ENCODE measurements at regions not wholly inside any gene's neighbourhood (a gene's known extent, or its start where the extent isn't known, plus 50 kb on each side); places are given as distances from the start of the nearest gene placed in this dataset.

DNA sequence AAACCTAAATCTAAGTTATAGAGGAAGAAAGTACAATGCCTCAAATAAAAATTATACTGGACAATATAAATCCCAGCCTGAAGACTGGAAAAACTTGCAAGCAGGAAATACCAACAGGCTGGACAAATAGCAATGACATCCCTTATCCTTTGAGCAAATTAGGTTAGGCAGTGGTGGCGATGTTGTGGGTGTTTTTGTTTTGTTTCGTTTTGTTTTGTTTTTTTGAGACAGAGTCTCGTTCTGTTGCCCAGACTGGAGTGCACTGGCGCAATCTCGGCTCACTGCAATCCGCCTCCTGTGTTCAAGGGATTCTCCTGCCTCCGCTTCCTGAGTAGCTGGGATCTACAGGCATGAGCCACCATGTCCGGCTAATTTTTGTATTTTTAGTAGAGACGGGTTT is 57.3 kb upstream of the TES start:
- intact Hi-C loops (cut with micrococcal nuclease; ENCODE audit: unreplicated experiment), result loop anchor here (10.0 kb wide), 1 partner anchor 802 kb away; the partner anchor contains the start of gene ST7
- POLR2A ChIA-PET, result interaction anchor here (0.8 to 0.9 kb wide), 2 partner anchors 10 to 11 kb away, joined by 3 to 5 read pairs; no protein-coding TSS in a partner anchor
- Histone ChIP-seq H3K79me2 (ENCODE audit: insufficient read depth, low read depth, low read length) (no peaks in the 10 kb centered on the region), H3K4me1 (ENCODE audit: insufficient read depth, low read length, poor library complexity, severe bottlenecking) (peaks cover 3% of the 10 kb centered on the region), H3K27ac (ENCODE audit: low read depth, low read length, poor library complexity, severe bottlenecking) (no peak overlapping the region), H4K20me1 (ENCODE audit: insufficient read depth, low read length) (no peaks in the 10 kb centered on the region), H3K4me2 (ENCODE audit: low read length) (no peak overlapping the region), H2AFZ (ENCODE audit: low read length) (no peak overlapping the region), H3K9me3 (ENCODE audit: low read length) (no peaks in the 10 kb centered on the region), H3K4me3 (ENCODE audit: low read depth, low read length, poor library complexity, severe bottlenecking) (no peak overlapping the region), H3K9me2 (ENCODE audit: insufficient read depth, low read length) (no peaks in the 10 kb centered on the region), H3K36me3 (ENCODE audit: insufficient read depth, low read length) (no peaks in the 10 kb centered on the region)
- BruUV-seq (replicated peaks), result no TSS peak
- no peak for DNase-seq (ENCODE audit: low spot score)
- TF ChIP-seq, protein P1, sequence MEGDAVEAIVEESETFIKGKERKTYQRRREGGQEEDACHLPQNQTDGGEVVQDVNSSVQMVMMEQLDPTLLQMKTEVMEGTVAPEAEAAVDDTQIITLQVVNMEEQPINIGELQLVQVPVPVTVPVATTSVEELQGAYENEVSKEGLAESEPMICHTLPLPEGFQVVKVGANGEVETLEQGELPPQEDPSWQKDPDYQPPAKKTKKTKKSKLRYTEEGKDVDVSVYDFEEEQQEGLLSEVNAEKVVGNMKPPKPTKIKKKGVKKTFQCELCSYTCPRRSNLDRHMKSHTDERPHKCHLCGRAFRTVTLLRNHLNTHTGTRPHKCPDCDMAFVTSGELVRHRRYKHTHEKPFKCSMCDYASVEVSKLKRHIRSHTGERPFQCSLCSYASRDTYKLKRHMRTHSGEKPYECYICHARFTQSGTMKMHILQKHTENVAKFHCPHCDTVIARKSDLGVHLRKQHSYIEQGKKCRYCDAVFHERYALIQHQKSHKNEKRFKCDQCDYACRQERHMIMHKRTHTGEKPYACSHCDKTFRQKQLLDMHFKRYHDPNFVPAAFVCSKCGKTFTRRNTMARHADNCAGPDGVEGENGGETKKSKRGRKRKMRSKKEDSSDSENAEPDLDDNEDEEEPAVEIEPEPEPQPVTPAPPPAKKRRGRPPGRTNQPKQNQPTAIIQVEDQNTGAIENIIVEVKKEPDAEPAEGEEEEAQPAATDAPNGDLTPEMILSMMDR (conservative IDR thresholded peaks at IDR 0.05; ENCODE audit: low read length), result no peak
- no peak for TF ChIP-seq EZH2phosphoT487 (IDR thresholded peaks at IDR 0.05; ENCODE audit: borderline replicate concordance, low read depth, low read length)
- CTCF ChIA-PET (ENCODE audit: unreplicated experiment), result no interaction called here

DNA sequence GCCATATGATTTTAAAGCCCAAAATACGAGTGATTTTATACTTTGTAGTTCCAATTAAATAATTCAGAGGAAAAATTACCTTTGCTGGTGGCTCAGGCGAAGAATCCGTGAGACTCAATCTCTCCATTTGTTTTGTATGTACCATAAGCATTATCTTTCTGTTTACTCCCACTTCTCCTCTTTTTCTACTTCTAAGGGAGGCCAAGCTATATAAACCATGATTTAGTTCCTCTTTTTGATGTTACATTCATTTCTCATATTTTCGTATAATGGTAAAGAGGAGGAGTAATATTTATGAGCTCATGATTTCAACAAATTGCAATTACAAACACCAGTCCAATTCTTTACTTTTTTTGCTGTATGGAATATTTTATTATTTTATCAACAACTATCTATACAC is 50.6 kb upstream of the TES start:
- no peaks in the 10 kb centered on the region for H3K4me1 ChIP-seq (ENCODE audit: insufficient read depth, low read length, poor library complexity, severe bottlenecking)
- no peak overlapping the region for H3K27ac ChIP-seq (ENCODE audit: low read depth, low read length, poor library complexity, severe bottlenecking)
- H3K4me2 ChIP-seq (ENCODE audit: low read length), result no peak overlapping the region
- H3K4me3 ChIP-seq (ENCODE audit: low read depth, low read length, poor library complexity, severe bottlenecking), result no peak overlapping the region
- H4K20me1 ChIP-seq (ENCODE audit: insufficient read depth, low read length), result no peaks in the 10 kb centered on the region
- DNase-seq (ENCODE audit: low spot score), result no peak
- no peak overlapping the region for H2AFZ ChIP-seq (ENCODE audit: low read length)
- no peaks in the 10 kb centered on the region for H3K9me2 ChIP-seq (ENCODE audit: insufficient read depth, low read length)
- no peaks in the 10 kb centered on the region for H3K9me3 ChIP-seq (ENCODE audit: low read length)
- intact Hi-C loops (cut with micrococcal nuclease; ENCODE audit: unreplicated experiment), result loop anchor here (10.0 kb wide), 1 partner anchor 795 kb away; the partner anchor contains the start of gene ST7
- TF ChIP-seq EZH2phosphoT487 (IDR thresholded peaks at IDR 0.05; ENCODE audit: borderline replicate concordance, low read depth, low read length), result no peak
- TF ChIP-seq, protein P1 (conservative IDR thresholded peaks at IDR 0.05; ENCODE audit: low read length), result no peak
- BruUV-seq (replicated peaks), result no TSS peak
- H3K36me3 ChIP-seq (ENCODE audit: insufficient read depth, low read length), result no peaks in the 10 kb centered on the region
- CTCF ChIA-PET (ENCODE audit: unreplicated experiment), result no interaction called here
- POLR2A ChIA-PET, result interaction anchor here (0.6 to 1.7 kb wide), 3 partner anchors 11 to 653 kb away, joined by 3 to 6 read pairs (median 4); no protein-coding TSS in a partner anchor
- no peaks in the 10 kb centered on the region for H3K79me2 ChIP-seq (ENCODE audit: insufficient read depth, low read depth, low read length)

Measured in OCI-LY7 (cell line).